Loucy (cell line): ENCODE measurements at regions not wholly inside any gene's neighbourhood (a gene's known extent, or its start where the extent isn't known, plus 50 kb on each side); places are given as distances from the start of the nearest gene placed in this dataset.
A peak's percentile ranks its signal among the peaks of the same experiment; 100 is the strongest.

Source experiments
- H2AFZ ChIP-seq: fragments of 200-600 bp; sonication (generic); 2 replicates; pipeline ENCODE4 v1.6.0; 2016; ENCODE audit warnings: antibody characterized with exemption, mild to moderate bottlenecking, low read length, moderate library complexity
- H3F3A ChIP-seq: fragments of 200-600 bp; 2 replicates; pipeline ENCODE4 v1.6.0; 2016; ENCODE audit warnings: antibody characterized with exemption, low read depth, mild to moderate bottlenecking
- H3K27me3 ChIP-seq: fragments of 200-600 bp; sonication (generic); 2 replicates; pipeline ENCODE4 v1.6.1; 2014; ENCODE audit warnings: low read length, mild to moderate bottlenecking; ENCODE audit not compliant: insufficient read depth, poor library complexity, severe bottlenecking
- H3K36me3 ChIP-seq: fragments of 200-600 bp; sonication (generic); 2 replicates; pipeline ENCODE4 v1.6.1; 2016; ENCODE audit warnings: low read length; ENCODE audit not compliant: insufficient read depth
- H3K4me1 ChIP-seq: fragments of 200-600 bp; sonication (generic); 2 replicates; pipeline ENCODE4 v1.5.1; 2014; ENCODE audit warnings: low read length, mild to moderate bottlenecking; ENCODE audit not compliant: insufficient read depth, poor library complexity, severe bottlenecking
- H3K4me2 ChIP-seq: fragments of 200-600 bp; sonication (generic); 2 replicates; pipeline ENCODE4 v1.6.0; 2014; ENCODE audit warnings: antibody characterized with exemption, low read length, low read depth, mild to moderate bottlenecking; ENCODE audit not compliant: poor library complexity, severe bottlenecking
- H3K4me3 ChIP-seq: fragments of 200-600 bp; sonication (generic); 2 replicates; pipeline ENCODE4 v1.5.1; 2014; ENCODE audit warnings: low read length, mild to moderate bottlenecking, mixed read lengths; ENCODE audit not compliant: poor library complexity, severe bottlenecking
- H3K79me2 ChIP-seq: fragments of 200-600 bp; sonication (generic); 2 replicates; pipeline ENCODE4 v1.6.1; 2014; ENCODE audit warnings: low read length; ENCODE audit not compliant: insufficient read depth
- H3K9ac ChIP-seq: fragments of 200-600 bp; sonication (generic); 2 replicates; pipeline ENCODE4 v1.6.0; 2014; ENCODE audit warnings: mild to moderate bottlenecking, low read depth, low read length, moderate library complexity; ENCODE audit not compliant: poor library complexity, severe bottlenecking
- H3K9me2 ChIP-seq: fragments of 200-600 bp; sonication (generic); replicated peaks from 2 replicates; pipeline ENCODE4 v1.6.1; 2016; ENCODE audit warnings: low read depth, low read length, mixed read lengths
- H3K9me3 ChIP-seq: fragments of 200-600 bp; sonication (generic); 2 replicates; pipeline ENCODE4 v1.6.1; 2014; ENCODE audit warnings: mild to moderate bottlenecking, antibody characterized with exemption, low read length, low read depth; ENCODE audit not compliant: insufficient read depth
- H4K20me1 ChIP-seq: fragments of 200-600 bp; sonication (generic); 2 replicates; pipeline ENCODE4 v1.6.0; 2014; ENCODE audit warnings: antibody characterized with exemption, low read length, mild to moderate bottlenecking; ENCODE audit not compliant: insufficient read depth, poor library complexity, severe bottlenecking
- CTCF ChIP-seq: fragments of 200-600 bp; sonication (generic); conservative IDR thresholded peaks from 2 replicates; pipeline ENCODE4 v1.5.1; 2014; ENCODE audit warnings: mild to moderate bottlenecking, antibody characterized with exemption, low read length
- EZH2phosphoT487 ChIP-seq: fragments of 200-600 bp; IDR thresholded peaks from 2 replicates; pipeline ENCODE4 v1.6.1; 2018; ENCODE audit warnings: antibody characterized with exemption, mild to moderate bottlenecking, moderate library complexity, borderline replicate concordance

GRCh38 chr13:44887515-44887914, 101.8 kb downstream of the NUFIP1 start:
- Histone ChIP-seq H3K4me2 (no peak overlapping the region), H3K4me3 (no peak overlapping the region), H3K9me2 (no peaks in the 10 kb centered on the region), H3K36me3 (no peaks in the 10 kb centered on the region), H4K20me1 (no peaks in the 10 kb centered on the region), H2AFZ (no peak overlapping the region), H3F3A (no peaks in the 10 kb centered on the region), H3K9me3 (no peaks in the 10 kb centered on the region), H3K9ac (no peak overlapping the region), H3K27me3 (no peaks in the 10 kb centered on the region), H3K4me1 (no peaks in the 10 kb centered on the region), H3K79me2 (no peaks in the 10 kb centered on the region)
- TF ChIP-seq EZH2phosphoT487: no peak
- no peak for TF ChIP-seq CTCF

GRCh38 chr13:44884076-44884729, 105.1 kb downstream of the NUFIP1 start:
- no peaks in the 10 kb centered on the region for H3K4me1 ChIP-seq
- H3K27me3 ChIP-seq: no peaks in the 10 kb centered on the region
- no peak for TF ChIP-seq EZH2phosphoT487
- no peak for TF ChIP-seq CTCF
- H3F3A ChIP-seq: no peaks in the 10 kb centered on the region
- H3K36me3 ChIP-seq: no peaks in the 10 kb centered on the region
- H3K9me3 ChIP-seq: no peaks in the 10 kb centered on the region
- H3K9ac ChIP-seq: no peak overlapping the region
- H3K4me3 ChIP-seq: no peak overlapping the region
- no peaks in the 10 kb centered on the region for H3K9me2 ChIP-seq
- H3K79me2 ChIP-seq: no peaks in the 10 kb centered on the region
- no peaks in the 10 kb centered on the region for H4K20me1 ChIP-seq
- no peak overlapping the region for H2AFZ ChIP-seq
- no peak overlapping the region for H3K4me2 ChIP-seq

- H3K9me3 ChIP-seq: no peaks in the 10 kb centered on the region
- TF ChIP-seq CTCF (peak; percentile 67), EZH2phosphoT487 (no peak)
- no peak overlapping the region for H3K4me3 ChIP-seq
- H3K4me2 ChIP-seq: no peak overlapping the region
- H4K20me1 ChIP-seq: no peaks in the 10 kb centered on the region
- H3K4me1 ChIP-seq: no peaks in the 10 kb centered on the region
- no peaks in the 10 kb centered on the region for H3F3A ChIP-seq
- H3K9ac ChIP-seq: no peak overlapping the region
- H3K9me2 ChIP-seq: no peaks in the 10 kb centered on the region
- no peaks in the 10 kb centered on the region for H3K36me3 ChIP-seq
- H3K27me3 ChIP-seq: no peaks in the 10 kb centered on the region
- no peak overlapping the region for H2AFZ ChIP-seq
- H3K79me2 ChIP-seq: no peaks in the 10 kb centered on the region
Observed at GRCh38 chr13:44879452-44880058, 109.7 kb downstream of the NUFIP1 start.
